Fibroblast of lung (primary cell): ENCODE measurements at regions not wholly inside any gene's neighbourhood (a gene's known extent, or its start where the extent isn't known, plus 50 kb on each side); places are given as distances from the start of the nearest gene placed in this dataset.

Source experiments
- DNase-seq, 2 donors: peaks; one replicate each; pipeline versions ENCODE4 v3.0.0 to v3.0.0-alpha.2; 2010; ENCODE audit warnings: low read depth in 2 of 2
- H2AFZ ChIP-seq: 2 replicates; pipeline ENCODE4 v1.5.1; 2012; ENCODE audit warnings: low read length, control low read depth, inconsistent platforms
- H3K27ac ChIP-seq: 2 replicates; pipeline ENCODE4 v1.5.1; 2011; ENCODE audit warnings: low read length, control low read depth; ENCODE audit not compliant: insufficient read depth
- H3K27me3 ChIP-seq: 2 replicates; pipeline ENCODE4 v1.5.1; 2011; ENCODE audit warnings: mild to moderate bottlenecking, low read length; ENCODE audit not compliant: control insufficient read depth, insufficient read depth
- H3K36me3 ChIP-seq: 2 replicates; pipeline ENCODE4 v1.5.1; 2011; ENCODE audit warnings: low read length; ENCODE audit not compliant: control insufficient read depth, insufficient read depth
- H3K4me1 ChIP-seq: 2 replicates; pipeline ENCODE4 v1.5.1; 2011; ENCODE audit warnings: low read length; ENCODE audit not compliant: control insufficient read depth, insufficient read depth; ENCODE audit errors: extremely low read depth
- H3K4me2 ChIP-seq: 2 replicates; pipeline ENCODE4 v1.5.1; 2011; ENCODE audit warnings: low read length, control low read depth; ENCODE audit not compliant: insufficient read depth; ENCODE audit errors: extremely low read depth
- H3K4me3 ChIP-seq, 4 experiments: fragments of 200-600 bp in 1 of 4; sonication (generic) in 1 of 4; replicated peaks in 1 of 4; 2 replicates each; pipeline ENCODE4 v1.5.1; 2011 to 2016; ENCODE audit warnings: low read length in 4 of 4, low read depth in 3 of 4, mild to moderate bottlenecking in 3 of 4, control low read depth in 2 of 4, inconsistent platforms in 1 of 4, mixed read lengths in 1 of 4; ENCODE audit not compliant: insufficient read depth in 1 of 4; ENCODE audit errors: control extremely low read depth in 1 of 4
- H3K79me2 ChIP-seq: 2 replicates; pipeline ENCODE4 v1.5.1; 2012; ENCODE audit warnings: mild to moderate bottlenecking, low read length, inconsistent platforms; ENCODE audit not compliant: control insufficient read depth, insufficient read depth
- H3K9ac ChIP-seq: 2 replicates; pipeline ENCODE4 v1.5.1; 2011; ENCODE audit warnings: mild to moderate bottlenecking, low read length, control low read depth; ENCODE audit not compliant: insufficient read depth
- H3K9me3 ChIP-seq: 2 replicates; pipeline ENCODE4 v1.5.1; 2012; ENCODE audit warnings: low read depth, low read length; ENCODE audit not compliant: control insufficient read depth, insufficient read depth
- H4K20me1 ChIP-seq: 2 replicates; pipeline ENCODE4 v1.5.1; 2011; ENCODE audit warnings: low read length; ENCODE audit not compliant: control insufficient read depth, insufficient read depth; ENCODE audit errors: extremely low read depth
- EZH2 ChIP-seq: IDR thresholded peaks from 2 replicates; pipeline ENCODE4 v1.5.1; 2012; ENCODE audit warnings: low read length, control low read depth, mild to moderate bottlenecking; ENCODE audit errors: missing control alignments
- TF ChIP-seq, protein P1 (sequence below), 2 donors: IDR thresholded peaks in 1 of 2; conservative IDR thresholded peaks in 1 of 2; 1 replicate in 1 of 2; 2 replicates in 1 of 2; pipeline ENCODE4 v1.5.1; 2011 to 2012; ENCODE audit warnings: low read length in 2 of 2, control low read depth in 1 of 2, inconsistent platforms in 1 of 2, low read depth in 1 of 2, mild to moderate bottlenecking in 1 of 2

DNA sequence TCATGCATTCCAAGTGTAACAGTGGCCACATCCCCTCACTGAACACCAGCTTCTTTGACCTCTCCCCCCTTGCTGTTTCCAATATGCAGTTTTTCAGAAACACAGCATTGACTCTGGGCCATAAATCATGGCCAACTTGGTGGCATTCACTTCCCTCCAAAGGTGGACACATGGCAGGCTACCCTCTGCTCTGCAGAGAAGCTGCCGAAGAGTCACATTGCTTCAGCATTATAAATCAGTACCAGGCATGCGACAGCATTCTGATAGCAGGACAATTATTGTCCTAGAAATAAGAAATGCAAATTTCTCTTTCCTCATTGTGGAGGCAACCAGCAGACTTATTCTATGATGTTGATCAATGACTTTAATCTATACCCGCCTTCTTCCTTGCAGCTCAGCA is 475.4 kb upstream of the GHITM start:
- Histone ChIP-seq H4K20me1 (no peaks in the 10 kb centered on the region), H3K4me3 (no peak overlapping the region), H2AFZ (no peak overlapping the region), H3K27ac (no peak overlapping the region), H3K27me3 (no peaks in the 10 kb centered on the region), H3K4me1 (no peaks in the 10 kb centered on the region), H3K4me2 (no peak overlapping the region), H3K9ac (no peak overlapping the region), H3K9me3 (no peaks in the 10 kb centered on the region), H3K79me2 (no peaks in the 10 kb centered on the region), H3K36me3 (no peaks in the 10 kb centered on the region)
- TF ChIP-seq, protein P1, sequence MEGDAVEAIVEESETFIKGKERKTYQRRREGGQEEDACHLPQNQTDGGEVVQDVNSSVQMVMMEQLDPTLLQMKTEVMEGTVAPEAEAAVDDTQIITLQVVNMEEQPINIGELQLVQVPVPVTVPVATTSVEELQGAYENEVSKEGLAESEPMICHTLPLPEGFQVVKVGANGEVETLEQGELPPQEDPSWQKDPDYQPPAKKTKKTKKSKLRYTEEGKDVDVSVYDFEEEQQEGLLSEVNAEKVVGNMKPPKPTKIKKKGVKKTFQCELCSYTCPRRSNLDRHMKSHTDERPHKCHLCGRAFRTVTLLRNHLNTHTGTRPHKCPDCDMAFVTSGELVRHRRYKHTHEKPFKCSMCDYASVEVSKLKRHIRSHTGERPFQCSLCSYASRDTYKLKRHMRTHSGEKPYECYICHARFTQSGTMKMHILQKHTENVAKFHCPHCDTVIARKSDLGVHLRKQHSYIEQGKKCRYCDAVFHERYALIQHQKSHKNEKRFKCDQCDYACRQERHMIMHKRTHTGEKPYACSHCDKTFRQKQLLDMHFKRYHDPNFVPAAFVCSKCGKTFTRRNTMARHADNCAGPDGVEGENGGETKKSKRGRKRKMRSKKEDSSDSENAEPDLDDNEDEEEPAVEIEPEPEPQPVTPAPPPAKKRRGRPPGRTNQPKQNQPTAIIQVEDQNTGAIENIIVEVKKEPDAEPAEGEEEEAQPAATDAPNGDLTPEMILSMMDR (conservative IDR thresholded peaks at IDR 0.05 in 1 of 2, IDR thresholded peaks at IDR 0.05 in 1 of 2; ENCODE audit: low read depth in 1 of 2, low read length in 2 of 2): no peak
- TF ChIP-seq EZH2: no peak
- DNase-seq: no peak

DNA sequence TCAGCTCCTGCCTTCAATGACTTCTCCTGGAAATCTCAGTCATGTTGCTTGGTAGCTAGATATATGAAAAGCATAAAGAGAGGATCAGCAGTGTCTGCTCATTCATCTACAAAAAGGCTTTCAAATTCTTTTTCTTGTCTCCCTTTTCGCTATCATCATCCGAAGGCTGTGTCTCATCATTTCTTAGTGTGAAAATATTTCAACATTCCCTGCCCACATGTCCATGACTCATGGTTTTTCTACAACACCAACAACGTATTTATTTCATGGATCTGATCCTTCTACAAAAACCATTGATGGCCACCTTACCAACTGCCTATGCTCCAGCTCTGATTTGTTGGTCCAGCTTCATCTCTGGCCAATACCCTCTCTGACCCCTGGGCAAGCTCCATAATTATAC is 472.5 kb upstream of the GHITM start:
- DNase-seq: peak in 1 of 2 donors; percentile 61
- no peak overlapping the region for H3K4me2 ChIP-seq
- no peaks in the 10 kb centered on the region for H3K36me3 ChIP-seq
- H4K20me1 ChIP-seq: no peaks in the 10 kb centered on the region
- H3K9me3 ChIP-seq: no peaks in the 10 kb centered on the region
- TF ChIP-seq EZH2: no peak
- TF ChIP-seq, protein P1 (conservative IDR thresholded peaks at IDR 0.05 in 1 of 2, IDR thresholded peaks at IDR 0.05 in 1 of 2; ENCODE audit: low read depth in 1 of 2, low read length in 2 of 2): no peak
- no peaks in the 10 kb centered on the region for H3K4me1 ChIP-seq
- no peak overlapping the region for H2AFZ ChIP-seq
- no peaks in the 10 kb centered on the region for H3K79me2 ChIP-seq
- no peak overlapping the region for H3K27ac ChIP-seq
- H3K4me3 ChIP-seq: no peak overlapping the region
- H3K9ac ChIP-seq: no peak overlapping the region
- no peaks in the 10 kb centered on the region for H3K27me3 ChIP-seq

DNA sequence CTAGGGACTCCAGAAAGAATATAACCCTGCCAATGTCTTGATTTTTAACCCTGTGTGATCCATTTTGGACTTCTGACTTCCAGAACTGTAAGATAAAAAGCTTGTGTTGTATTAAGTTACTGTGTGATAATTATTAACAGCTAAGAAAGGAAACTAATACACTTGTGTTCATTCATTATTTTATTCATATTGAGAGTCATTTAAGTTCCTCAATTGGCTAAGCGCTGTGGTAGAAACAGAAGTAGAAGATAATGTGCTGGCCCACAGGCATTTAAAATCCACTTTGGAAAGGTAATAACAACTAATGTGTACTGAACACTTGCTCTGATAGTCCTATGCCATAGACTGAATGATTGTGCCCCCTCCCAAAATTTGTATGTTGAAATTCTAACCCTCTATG is 471.7 kb upstream of the GHITM start:
- TF ChIP-seq EZH2: no peak
- TF ChIP-seq, protein P1 (conservative IDR thresholded peaks at IDR 0.05 in 1 of 2, IDR thresholded peaks at IDR 0.05 in 1 of 2; ENCODE audit: low read depth in 1 of 2, low read length in 2 of 2): no peak
- H3K79me2 ChIP-seq: no peaks in the 10 kb centered on the region
- no peaks in the 10 kb centered on the region for H4K20me1 ChIP-seq
- no peak overlapping the region for H2AFZ ChIP-seq
- H3K4me2 ChIP-seq: no peak overlapping the region
- H3K4me3 ChIP-seq: no peak overlapping the region
- H3K27ac ChIP-seq: no peak overlapping the region
- H3K9ac ChIP-seq: no peak overlapping the region
- no peak for DNase-seq
- no peaks in the 10 kb centered on the region for H3K9me3 ChIP-seq
- H3K4me1 ChIP-seq: no peaks in the 10 kb centered on the region
- H3K36me3 ChIP-seq: no peaks in the 10 kb centered on the region
- no peaks in the 10 kb centered on the region for H3K27me3 ChIP-seq
